ENCODE measurements at regions not wholly inside any gene's neighbourhood (a gene's known extent, or its start where the extent isn't known, plus 50 kb on each side); places are given as distances from the start of the nearest gene placed in this dataset.
A peak's percentile ranks its signal among the peaks of the same experiment; 100 is the strongest.
"Not testable (repeated sequence)": the region's sequence is repeated elsewhere in the genome, so short reads cannot be mapped to it uniquely, and the experiment has no call there.

- no peak overlapping the region for H3K4me3 ChIP-seq (ENCODE audit: low read depth, poor library complexity, severe bottlenecking)
- intact Hi-C loops (cut with DNase I; ENCODE audit: low total_unique reads), result no loop called here
- TF ChIP-seq CTCF (IDR thresholded peaks at IDR 0.05), result no peak
- 77 to 82% methylated on average over 5 to 6 of the region's 6 CpGs for WGBS, 2 donors
- DNase-seq (ENCODE audit: low spot score in 2 of 2), result peak in 1 of 2 donors; percentile 64
Observed at GRCh38 chr5:174937201-174938123, 213.1 kb downstream of the MSX2 start.

GRCh38 chr5:174935854-174936474 lies 211.6 kb downstream of the MSX2 start:
- 18 to 21% methylated on average over 9 of the region's 9 CpGs for WGBS, 2 donors
- DNase-seq (ENCODE audit: low spot score in 2 of 2), result peak in 1 of 2 donors; percentile 82
- intact Hi-C loops (cut with DNase I; ENCODE audit: low total_unique reads), result no loop called here
- H3K4me3 ChIP-seq (ENCODE audit: low read depth, poor library complexity, severe bottlenecking), result no peak overlapping the region
- TF ChIP-seq POLR2A (IDR thresholded peaks at IDR 0.05) (no peak), CTCF (IDR thresholded peaks at IDR 0.05) (peak in 1 of 3 donors; percentile 20)

- H3K4me3 ChIP-seq (ENCODE audit: low read depth, poor library complexity, severe bottlenecking); intact Hi-C loops (cut with DNase I; ENCODE audit: low total_unique reads): not testable (repeated sequence)
- WGBS, 2 donors, result 96 to 98% methylated on average over 4 of the region's 4 CpGs
- DNase-seq (ENCODE audit: low spot score in 2 of 2), result peak in 1 of 2 donors; percentile 1
Observed at GRCh38 chr5:174931033-174931432, 206.7 kb downstream of the MSX2 start.

- DNase-seq (ENCODE audit: low spot score in 2 of 2), result no peak
- 79 to 81% methylated on average over 1 of the region's 1 CpG for WGBS, 2 donors
- TF ChIP-seq POLR2A (IDR thresholded peaks at IDR 0.05) (no peak), CTCF (IDR thresholded peaks at IDR 0.05) (no peak)
- no peak overlapping the region for H3K4me3 ChIP-seq (ENCODE audit: low read depth, poor library complexity, severe bottlenecking)
- intact Hi-C loops (cut with DNase I; ENCODE audit: low total_unique reads), result no loop called here
Observed at GRCh38 chr5:174925586-174925985, 201.2 kb downstream of the MSX2 start.

- 93% methylated on average over 20 of the region's 20 CpGs for WGBS, 2 donors
- intact Hi-C loops (cut with DNase I; ENCODE audit: low total_unique reads), result no loop called here
- no peak for DNase-seq (ENCODE audit: low spot score in 2 of 2)
- TF ChIP-seq CTCF (IDR thresholded peaks at IDR 0.05) (no peak), POLR2A (IDR thresholded peaks at IDR 0.05) (no peak)
- H3K4me3 ChIP-seq (ENCODE audit: low read depth, poor library complexity, severe bottlenecking), result no peak overlapping the region
Observed at GRCh38 chr5:174922955-174923354, 198.6 kb downstream of the MSX2 start.

- DNase-seq (ENCODE audit: low spot score in 2 of 2), result peak in 1 of 2 donors; percentile 82
- 58 to 70% methylated on average over 8 of the region's 8 CpGs for WGBS, 2 donors
- no peak overlapping the region for H3K4me3 ChIP-seq (ENCODE audit: low read depth, poor library complexity, severe bottlenecking)
- TF ChIP-seq POLR2A (IDR thresholded peaks at IDR 0.05), result no peak
- TF ChIP-seq CTCF (IDR thresholded peaks at IDR 0.05), result no peak
- intact Hi-C loops (cut with DNase I; ENCODE audit: low total_unique reads), result no loop called here
Observed at GRCh38 chr5:174920906-174921550, 196.6 kb downstream of the MSX2 start.

Measured in lower leg skin (tissue), 4 donors.